H9 (cell line): ENCODE measurements at regions not wholly inside any gene's neighbourhood (a gene's known extent, or its start where the extent isn't known, plus 50 kb on each side); places are given as distances from the start of the nearest gene placed in this dataset.

Experiments
- DNase-seq: peaks from one replicate; pipeline ENCODE4 v3.0.0-alpha.2; 2017
- H2AFZ ChIP-seq: one replicate; pipeline ENCODE4 v1.6.1; 2013; ENCODE audit warnings: mild to moderate bottlenecking, low read length, control low read depth, moderate library complexity
- H2AK5ac ChIP-seq: 2 replicates; pipeline ENCODE4 v1.6.1; 2013; ENCODE audit warnings: low read length, control low read depth, mixed read lengths; ENCODE audit not compliant: insufficient read length
- H2BK120ac ChIP-seq: one replicate; pipeline ENCODE4 v1.6.1; 2013; ENCODE audit warnings: low read depth, mild to moderate bottlenecking, low read length, control low read depth, inconsistent platforms; ENCODE audit not compliant: poor library complexity, severe bottlenecking
- H2BK12ac ChIP-seq: 2 replicates; pipeline ENCODE4 v1.6.1; 2013; ENCODE audit warnings: low read length, control low read depth, mixed read lengths, low read depth; ENCODE audit not compliant: insufficient read length
- H2BK15ac ChIP-seq: 2 replicates; pipeline ENCODE4 v1.6.1; 2013; ENCODE audit warnings: low read depth, low read length, control low read depth
- H2BK20ac ChIP-seq: one replicate; pipeline ENCODE4 v1.6.1; 2013; ENCODE audit warnings: low read depth, mild to moderate bottlenecking, low read length, control low read depth, inconsistent platforms; ENCODE audit not compliant: poor library complexity, severe bottlenecking
- H2BK5ac ChIP-seq: 2 replicates; pipeline ENCODE4 v1.6.1; 2013; ENCODE audit warnings: low read length, control low read depth, mixed read lengths; ENCODE audit not compliant: insufficient read length
- H3K14ac ChIP-seq: 2 replicates; pipeline ENCODE4 v1.6.1; 2013; ENCODE audit warnings: low read length, control low read depth; ENCODE audit not compliant: insufficient read depth
- H3K18ac ChIP-seq: 2 replicates; pipeline ENCODE4 v1.6.1; 2013; ENCODE audit warnings: low read depth, mild to moderate bottlenecking, mixed read lengths, low read length, control low read depth; ENCODE audit not compliant: insufficient read length
- H3K23ac ChIP-seq: 2 replicates; pipeline ENCODE4 v1.6.1; 2013; ENCODE audit warnings: low read length, control low read depth, mixed read lengths, low read depth; ENCODE audit not compliant: insufficient read length
- H3K23me2 ChIP-seq: 2 replicates; pipeline ENCODE4 v1.6.1; 2013; ENCODE audit warnings: low read depth, mild to moderate bottlenecking, mixed read lengths, low read length, control low read depth; ENCODE audit not compliant: insufficient read length, poor library complexity, severe bottlenecking
- H3K27ac ChIP-seq: 2 replicates; pipeline ENCODE4 v1.5.1; 2013; ENCODE audit warnings: low read length, control low read depth, mixed read lengths, low read depth; ENCODE audit not compliant: insufficient read length
- H3K27me3 ChIP-seq: 2 replicates; pipeline ENCODE4 v1.6.1; 2013; ENCODE audit warnings: low read length, control low read depth, inconsistent platforms; ENCODE audit not compliant: insufficient read depth
- H3K4ac ChIP-seq: 2 replicates; pipeline ENCODE4 v1.6.1; 2013; ENCODE audit warnings: low read depth, mild to moderate bottlenecking, control low read depth, inconsistent platforms, low read length, moderate library complexity
- H3K4me1 ChIP-seq: 2 replicates; pipeline ENCODE4 v1.6.1; 2013; ENCODE audit warnings: low read length, control low read depth, inconsistent platforms; ENCODE audit not compliant: insufficient read depth
- H3K4me2 ChIP-seq: 2 replicates; pipeline ENCODE4 v1.6.1; 2013; ENCODE audit warnings: low read length, control low read depth, mixed read lengths; ENCODE audit not compliant: insufficient read length, insufficient read depth
- H3K56ac ChIP-seq: 2 replicates; pipeline ENCODE4 v1.6.1; 2013; ENCODE audit warnings: low read depth, mild to moderate bottlenecking, mixed read lengths, low read length, control low read depth; ENCODE audit not compliant: insufficient read length
- H3K79me1 ChIP-seq: 2 replicates; pipeline ENCODE4 v1.6.1; 2013; ENCODE audit warnings: low read depth, mild to moderate bottlenecking, moderate library complexity, low read length, control low read depth, inconsistent platforms; ENCODE audit not compliant: insufficient read depth, poor library complexity, severe bottlenecking
- H3K79me2 ChIP-seq: 2 replicates; pipeline ENCODE4 v1.6.1; 2013; ENCODE audit warnings: low read length, control low read depth, inconsistent platforms; ENCODE audit not compliant: insufficient read depth
- H3K9ac ChIP-seq: 2 replicates; pipeline ENCODE4 v1.6.1; 2013; ENCODE audit warnings: low read length, control low read depth, mixed read lengths; ENCODE audit not compliant: insufficient read length; ENCODE audit errors: extremely low read depth
- H3K9me3 ChIP-seq: one replicate; pipeline ENCODE4 v1.6.1; 2013; ENCODE audit warnings: low read depth, low read length, inconsistent platforms; ENCODE audit not compliant: control insufficient read depth
- H3T11ph ChIP-seq: one replicate; pipeline ENCODE4 v1.6.1; 2013; ENCODE audit warnings: mild to moderate bottlenecking, low read length, control low read depth, inconsistent platforms
- H4K20me1 ChIP-seq: one replicate; pipeline ENCODE4 v1.6.1; 2013; ENCODE audit not compliant: control insufficient read depth, insufficient read length, insufficient read depth
- H4K5ac ChIP-seq: 2 replicates; pipeline ENCODE4 v1.6.1; 2013; ENCODE audit warnings: low read depth, mild to moderate bottlenecking, mixed read lengths, low read length, control low read depth; ENCODE audit not compliant: insufficient read length
- H4K8ac ChIP-seq: replicated peaks from 2 replicates; pipeline ENCODE4 v1.6.1; 2013; ENCODE audit warnings: low read length, control low read depth, mixed read lengths, low read depth; ENCODE audit not compliant: insufficient read length
- H4K91ac ChIP-seq: 2 replicates; pipeline ENCODE4 v1.6.1; 2013; ENCODE audit warnings: low read depth, mild to moderate bottlenecking, moderate library complexity, mixed read lengths, low read length, control low read depth; ENCODE audit not compliant: insufficient read length
- H3K27ac Mint-ChIP-seq, 3 experiments: 2 replicates in 2 of 3; 3 replicates in 1 of 3; pipeline ENCODE4 v1.8.0; 2020 to 2021; ENCODE audit warnings: mixed read lengths in 3 of 3, mild to moderate bottlenecking in 1 of 3, moderate library complexity in 1 of 3
- H3K27me3 Mint-ChIP-seq: 2 replicates; pipeline ENCODE4 v1.8.0; 2021; ENCODE audit warnings: low read depth, mild to moderate bottlenecking, moderate library complexity, mixed read lengths
- H3K36me3 Mint-ChIP-seq, 3 experiments: 2 replicates in 2 of 3; 3 replicates in 1 of 3; pipeline ENCODE4 v1.8.0; 2020 to 2021; ENCODE audit warnings: low read depth in 3 of 3, mixed read lengths in 3 of 3; ENCODE audit not compliant: insufficient read depth in 1 of 3
- H3K4me1 Mint-ChIP-seq, 2 experiments: 2 replicates each; pipeline ENCODE4 v1.8.0; 2020; ENCODE audit warnings: mixed read lengths in 2 of 2
- H3K4me3 Mint-ChIP-seq, 2 experiments: 2 replicates in 1 of 2; 3 replicates in 1 of 2; pipeline ENCODE4 v1.8.0; 2020 to 2021; ENCODE audit warnings: mild to moderate bottlenecking in 2 of 2, mixed read lengths in 2 of 2, moderate library complexity in 1 of 2
- H3K9me3 Mint-ChIP-seq, 2 experiments: 2 replicates in 1 of 2; 3 replicates in 1 of 2; pipeline ENCODE4 v1.8.0; 2020; ENCODE audit warnings: mild to moderate bottlenecking in 2 of 2, mixed read lengths in 2 of 2, moderate library complexity in 1 of 2
- CTCF ChIP-seq: fragments of 200-600 bp; sonication (generic); conservative IDR thresholded peaks from 3 replicates; pipeline ENCODE4 v1.8.0; 2021; ENCODE audit warnings: antibody characterized with exemption, mild to moderate bottlenecking
- WGBS: extraction: QIAGEN DNeasy Blood & Tissue Kit; methylation state at CpG from one replicate; pipeline ENCODE4 v1.1.7; 2013; ENCODE audit warnings: missing lambda C conversion rate, low lambda C conversion rate, mixed read lengths; ENCODE audit not compliant: insufficient read length; ENCODE audit errors: extremely low coverage; 5-methylcytosine and 5-hydroxymethylcytosine counted together

- Histone ChIP-seq H3K56ac (no peak overlapping the region), H3K23ac (no peak overlapping the region), H2BK5ac (no peak overlapping the region), H3K23me2 (no peaks in the 10 kb centered on the region), H3K79me1 (no peaks in the 10 kb centered on the region), H2AK5ac (no peak overlapping the region), H4K20me1 (no peaks in the 10 kb centered on the region), H2BK20ac (no peak overlapping the region), H4K5ac (no peak overlapping the region), H2BK15ac (no peak overlapping the region), H3K14ac (no peak overlapping the region), H3K27ac (no peak overlapping the region), H3K4ac (no peak overlapping the region), H2AFZ (no peak overlapping the region), H3K27me3 (no peaks in the 10 kb centered on the region), H4K91ac (no peak overlapping the region), H3K4me2 (no peak overlapping the region), H2BK120ac (no peak overlapping the region), H4K8ac (no peak overlapping the region), H3K4me1 (no peaks in the 10 kb centered on the region), H3K18ac (no peak overlapping the region), H3T11ph (no peak overlapping the region), H3K9ac (no peak overlapping the region), H3K79me2 (no peaks in the 10 kb centered on the region), H3K9me3 (no peaks in the 10 kb centered on the region), H2BK12ac (no peak overlapping the region)
- Mint-ChIP-seq H3K27me3 (no peaks in the 10 kb centered on the region), H3K4me1 (no peaks in the 10 kb centered on the region), H3K36me3 (no peaks in the 10 kb centered on the region), H3K27ac (no peak overlapping the region), H3K9me3 (no peaks in the 10 kb centered on the region), H3K4me3 (no peak overlapping the region)
- no peak for DNase-seq
- WGBS, result no CpG with 5 or more reads among the region's 7 CpGs
- no peak for TF ChIP-seq CTCF
Observed at GRCh38 chr2:122422384-122422991, 667.0 kb downstream of the TSN start.
